Fibroblast of the aortic adventitia (primary cell): ENCODE measurements at regions not wholly inside any gene's neighbourhood (a gene's known extent, or its start where the extent isn't known, plus 50 kb on each side); places are given as distances from the start of the nearest gene placed in this dataset.

ENCODE experiments used
- DNase-seq: peaks from one replicate; pipeline ENCODE4 v3.0.0-alpha.2; 2010; ENCODE audit warnings: low read depth
- H3K4me3 ChIP-seq: 2 replicates; pipeline ENCODE4 v1.5.1; 2011; ENCODE audit warnings: low read depth, mild to moderate bottlenecking, control low read depth, low read length, moderate library complexity
- CTCF ChIP-seq: IDR thresholded peaks from 2 replicates; pipeline ENCODE4 v1.5.1; 2011; ENCODE audit warnings: mild to moderate bottlenecking, low read length, control low read depth, inconsistent platforms; ENCODE audit not compliant: insufficient read depth

GRCh38 chrX:13152518-13153185 is 108.2 kb upstream of the FAM9C start:
- no peak overlapping the region for H3K4me3 ChIP-seq
- TF ChIP-seq CTCF, result no peak
- DNase-seq, result no peak

DNA sequence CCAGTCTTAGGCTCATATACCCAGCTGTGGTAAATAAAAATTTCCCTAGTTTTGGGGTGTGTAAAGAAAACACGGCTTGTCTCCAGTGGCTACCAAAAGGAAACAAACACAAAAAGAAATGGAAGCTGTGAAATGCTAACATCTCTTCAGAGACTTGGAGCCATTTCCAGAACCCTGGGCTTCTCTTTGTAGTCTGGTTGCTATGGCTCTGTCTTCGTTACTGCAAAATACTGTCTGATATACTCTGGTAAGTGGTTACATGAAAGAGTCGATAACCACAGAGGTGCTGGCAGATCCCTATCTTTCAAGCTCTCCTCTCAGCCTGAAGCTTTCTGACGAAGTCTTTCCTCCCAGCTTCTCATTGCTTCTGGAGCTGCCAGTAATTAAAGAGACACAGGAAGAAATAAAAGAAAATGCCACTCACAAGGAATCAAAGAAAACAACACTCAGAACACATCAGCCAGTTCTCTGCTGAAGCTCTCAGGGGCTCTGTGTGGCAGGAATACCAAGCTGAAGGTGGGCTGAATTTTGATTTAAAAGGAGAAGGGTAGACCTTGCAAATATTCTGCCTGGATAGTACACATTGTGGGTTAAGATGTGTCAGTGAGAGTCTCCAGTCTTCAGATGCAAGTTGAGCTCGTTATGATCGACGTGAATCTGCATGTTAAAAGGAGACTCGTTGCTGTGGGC is 107.6 kb upstream of the FAM9C start:
- peak; percentile 37 for DNase-seq
- no peak for TF ChIP-seq CTCF
- H3K4me3 ChIP-seq, result no peak overlapping the region

DNA sequence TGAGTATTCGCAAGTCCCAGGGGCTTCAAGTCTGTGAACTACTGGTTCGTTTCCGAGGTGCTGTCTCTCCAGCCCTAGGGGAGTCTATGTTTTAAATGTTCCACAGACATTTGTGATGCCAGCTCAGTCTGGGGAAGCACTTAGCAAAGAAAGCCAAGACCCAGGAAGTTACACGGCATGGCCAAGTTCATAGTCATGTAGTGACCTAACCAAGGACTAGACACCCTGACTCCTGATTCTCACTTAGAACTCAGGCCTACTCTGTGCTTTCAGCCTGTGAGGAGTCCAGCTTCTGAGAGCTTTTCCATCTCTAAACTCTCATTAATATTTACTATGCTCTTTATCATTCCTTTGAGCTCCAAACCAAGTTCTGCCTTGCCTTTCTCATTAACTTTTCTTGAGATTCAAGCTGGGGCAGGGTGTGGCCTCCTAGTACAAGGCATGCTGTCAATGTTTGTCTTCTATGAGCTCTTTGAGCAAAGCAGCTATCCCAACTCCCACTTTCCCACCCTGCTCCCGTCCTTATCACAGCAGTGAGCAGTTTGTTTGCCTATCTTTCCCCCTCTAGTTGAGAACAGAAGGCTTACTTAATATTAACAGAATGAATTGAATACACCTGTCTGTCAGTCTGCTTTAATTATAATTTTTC is 105.4 kb upstream of the FAM9C start:
- no peak for DNase-seq
- no peak for TF ChIP-seq CTCF
- no peak overlapping the region for H3K4me3 ChIP-seq

- no peak for DNase-seq
- TF ChIP-seq CTCF, result no peak
- no peak overlapping the region for H3K4me3 ChIP-seq
These were observed 103.3 kb upstream of the FAM9C start for GRCh38 chrX:13147733-13148132.

GRCh38 chrX:13147147-13147546 is 102.7 kb upstream of the FAM9C start:
- no peak for TF ChIP-seq CTCF
- no peak overlapping the region for H3K4me3 ChIP-seq
- DNase-seq, result no peak

DNA sequence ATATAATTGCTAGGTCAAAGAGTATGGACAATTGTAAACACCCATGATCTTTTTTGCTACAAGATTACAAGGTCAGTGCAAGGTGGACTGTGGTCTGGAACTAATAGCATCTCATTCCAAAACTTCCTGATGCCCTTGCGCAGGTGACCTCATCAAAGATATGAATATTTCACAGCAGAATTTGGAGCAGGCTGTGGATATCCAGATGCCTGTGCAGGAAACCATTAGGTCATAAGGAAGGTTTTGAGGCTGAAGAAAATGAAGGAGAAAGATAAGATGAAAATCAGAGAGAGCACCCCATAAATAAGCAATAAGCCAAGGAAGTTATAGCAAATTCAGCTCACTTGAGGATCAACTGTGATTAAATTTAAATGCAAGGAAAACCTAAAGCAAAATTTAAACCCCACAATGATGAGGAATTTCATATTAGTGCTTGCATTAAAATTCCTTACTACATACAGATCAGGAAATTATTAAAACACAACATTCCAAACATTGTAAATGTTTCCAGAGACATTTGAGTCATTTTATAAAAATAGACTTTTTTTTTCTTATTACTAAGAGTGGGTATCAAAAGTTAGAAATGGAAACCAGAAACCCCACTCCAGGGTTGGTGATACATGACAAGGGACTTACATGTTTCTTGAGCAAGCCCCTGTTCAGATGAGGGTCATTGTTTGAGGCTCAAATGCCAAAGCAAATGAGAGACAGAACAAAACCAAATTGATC is 100.7 kb upstream of the FAM9C start:
- peak; percentile 39 for DNase-seq
- no peak for TF ChIP-seq CTCF
- H3K4me3 ChIP-seq, result no peak overlapping the region
